ENCODE measurements at regions not wholly inside any gene's neighbourhood (a gene's known extent, or its start where the extent isn't known, plus 50 kb on each side); places are given as distances from the start of the nearest gene placed in this dataset.
"Not testable (repeated sequence)": the region's sequence is repeated elsewhere in the genome, so short reads cannot be mapped to it uniquely, and the experiment has no call there.

DNA sequence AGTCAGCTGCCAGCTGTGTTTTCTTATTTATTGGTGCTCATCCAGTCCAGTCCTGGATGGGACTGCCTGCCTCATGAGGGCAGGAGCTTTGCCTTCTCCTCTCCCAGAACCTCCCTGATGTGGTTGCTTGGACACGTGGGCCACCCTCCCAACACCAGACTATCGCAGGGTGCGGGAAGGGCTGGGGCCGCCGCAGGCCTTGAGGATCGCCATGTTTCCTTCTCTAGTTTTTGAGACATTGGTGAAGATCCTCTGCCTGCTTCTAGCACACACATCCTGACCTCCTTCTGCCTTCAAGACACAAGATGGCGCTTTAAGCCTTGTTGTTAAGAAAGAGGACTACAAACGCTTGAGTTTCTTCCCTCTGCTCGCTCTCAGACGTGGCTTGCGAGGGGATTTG lies 2937.0 kb downstream of the RPIA start:
- H3K36me3 Mint-ChIP-seq; H3K9me3 Mint-ChIP-seq (ENCODE audit: low read depth); DNase-seq; H3K4me3 Mint-ChIP-seq; H3K4me1 Mint-ChIP-seq; H3K27ac Mint-ChIP-seq; CTCF ChIA-PET; ATAC-seq; H3K27me3 Mint-ChIP-seq: not testable (repeated sequence)

- H3K9me3 Mint-ChIP-seq (ENCODE audit: low read depth); H3K4me3 Mint-ChIP-seq; DNase-seq; CTCF ChIA-PET; H3K27me3 Mint-ChIP-seq; H3K36me3 Mint-ChIP-seq; ATAC-seq; H3K4me1 Mint-ChIP-seq; H3K27ac Mint-ChIP-seq: not testable (repeated sequence)
Observed at GRCh38 chr2:91657193-91657592, 2965.7 kb downstream of the RPIA start.

GRCh38 chr2:91658336-91658735 lies 2966.9 kb downstream of the RPIA start:
- CTCF ChIA-PET; H3K4me1 Mint-ChIP-seq; H3K9me3 Mint-ChIP-seq (ENCODE audit: low read depth); H3K36me3 Mint-ChIP-seq; DNase-seq; H3K4me3 Mint-ChIP-seq; ATAC-seq; H3K27me3 Mint-ChIP-seq; H3K27ac Mint-ChIP-seq: not testable (repeated sequence)

- H3K4me1 Mint-ChIP-seq; H3K27me3 Mint-ChIP-seq; H3K4me3 Mint-ChIP-seq; H3K36me3 Mint-ChIP-seq; H3K9me3 Mint-ChIP-seq (ENCODE audit: low read depth); DNase-seq; ATAC-seq; H3K27ac Mint-ChIP-seq; CTCF ChIA-PET: not testable (repeated sequence)
Observed at GRCh38 chr2:91659189-91659916, 2967.9 kb downstream of the RPIA start.

DNA sequence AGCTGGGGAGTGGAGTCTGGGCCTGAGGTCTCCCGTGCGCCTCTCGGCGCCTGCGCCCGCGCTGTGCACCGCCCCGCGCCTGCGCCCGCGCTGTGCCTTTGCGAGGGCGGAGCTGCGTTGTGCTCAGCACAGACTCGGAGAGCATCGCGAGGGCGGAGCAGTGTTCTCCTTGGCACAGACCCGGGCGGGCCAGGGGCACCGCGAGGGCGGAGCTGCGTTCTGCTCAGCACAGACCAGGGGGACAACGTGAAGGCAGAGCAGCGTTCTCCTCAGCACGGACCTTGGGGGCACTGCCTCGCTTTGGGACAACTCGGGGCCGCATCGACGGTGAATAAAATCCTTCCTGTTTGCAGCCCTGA lies 2968.4 kb downstream of the RPIA start:
- H3K4me1 Mint-ChIP-seq; H3K9me3 Mint-ChIP-seq (ENCODE audit: low read depth); H3K27me3 Mint-ChIP-seq; CTCF ChIA-PET; H3K36me3 Mint-ChIP-seq; H3K27ac Mint-ChIP-seq; H3K4me3 Mint-ChIP-seq; DNase-seq: not testable (repeated sequence)
- peak; percentile 79 for ATAC-seq

- CTCF ChIA-PET; H3K36me3 Mint-ChIP-seq; H3K4me1 Mint-ChIP-seq; H3K9me3 Mint-ChIP-seq (ENCODE audit: low read depth); H3K27ac Mint-ChIP-seq; H3K27me3 Mint-ChIP-seq; H3K4me3 Mint-ChIP-seq; DNase-seq; ATAC-seq: not testable (repeated sequence)
Observed at GRCh38 chr2:91667341-91667740, 2975.9 kb downstream of the RPIA start.

GRCh38 chr2:91685541-91685940 lies 2994.1 kb downstream of the RPIA start:
- CTCF ChIA-PET; DNase-seq; H3K27me3 Mint-ChIP-seq; ATAC-seq; H3K4me1 Mint-ChIP-seq; H3K4me3 Mint-ChIP-seq; H3K36me3 Mint-ChIP-seq; H3K27ac Mint-ChIP-seq; H3K9me3 Mint-ChIP-seq (ENCODE audit: low read depth): not testable (repeated sequence)

GRCh38 chr2:91686046-91686445 lies 2994.6 kb downstream of the RPIA start:
- H3K36me3 Mint-ChIP-seq; ATAC-seq; CTCF ChIA-PET; DNase-seq; H3K4me1 Mint-ChIP-seq; H3K27ac Mint-ChIP-seq; H3K4me3 Mint-ChIP-seq; H3K9me3 Mint-ChIP-seq (ENCODE audit: low read depth); H3K27me3 Mint-ChIP-seq: not testable (repeated sequence)
